ENCODE measurements at regions not wholly inside any gene's neighbourhood (a gene's known extent, or its start where the extent isn't known, plus 50 kb on each side); places are given as distances from the start of the nearest gene placed in this dataset.

DNA sequence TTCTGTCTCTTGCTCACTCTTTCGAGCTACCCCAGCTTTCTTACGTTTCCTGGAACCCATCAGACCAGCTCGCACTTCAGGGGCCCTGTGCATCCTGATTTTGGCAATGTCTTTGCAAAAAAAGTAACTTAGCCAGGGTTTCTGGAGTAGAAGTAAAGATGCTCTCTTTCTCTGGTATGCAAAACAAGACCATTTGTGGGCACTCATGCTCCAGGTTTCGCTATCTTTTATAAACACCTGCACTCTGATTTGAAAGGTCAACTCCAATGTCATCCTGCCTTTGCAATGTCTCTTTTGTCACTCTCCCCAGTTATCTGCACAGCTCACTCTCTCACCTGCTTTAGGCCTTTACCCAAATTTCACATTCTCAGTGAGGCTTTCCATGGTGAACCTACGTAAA, 869.1 kb downstream of the QKI start (continued):
- TF ChIP-seq, protein P1, sequence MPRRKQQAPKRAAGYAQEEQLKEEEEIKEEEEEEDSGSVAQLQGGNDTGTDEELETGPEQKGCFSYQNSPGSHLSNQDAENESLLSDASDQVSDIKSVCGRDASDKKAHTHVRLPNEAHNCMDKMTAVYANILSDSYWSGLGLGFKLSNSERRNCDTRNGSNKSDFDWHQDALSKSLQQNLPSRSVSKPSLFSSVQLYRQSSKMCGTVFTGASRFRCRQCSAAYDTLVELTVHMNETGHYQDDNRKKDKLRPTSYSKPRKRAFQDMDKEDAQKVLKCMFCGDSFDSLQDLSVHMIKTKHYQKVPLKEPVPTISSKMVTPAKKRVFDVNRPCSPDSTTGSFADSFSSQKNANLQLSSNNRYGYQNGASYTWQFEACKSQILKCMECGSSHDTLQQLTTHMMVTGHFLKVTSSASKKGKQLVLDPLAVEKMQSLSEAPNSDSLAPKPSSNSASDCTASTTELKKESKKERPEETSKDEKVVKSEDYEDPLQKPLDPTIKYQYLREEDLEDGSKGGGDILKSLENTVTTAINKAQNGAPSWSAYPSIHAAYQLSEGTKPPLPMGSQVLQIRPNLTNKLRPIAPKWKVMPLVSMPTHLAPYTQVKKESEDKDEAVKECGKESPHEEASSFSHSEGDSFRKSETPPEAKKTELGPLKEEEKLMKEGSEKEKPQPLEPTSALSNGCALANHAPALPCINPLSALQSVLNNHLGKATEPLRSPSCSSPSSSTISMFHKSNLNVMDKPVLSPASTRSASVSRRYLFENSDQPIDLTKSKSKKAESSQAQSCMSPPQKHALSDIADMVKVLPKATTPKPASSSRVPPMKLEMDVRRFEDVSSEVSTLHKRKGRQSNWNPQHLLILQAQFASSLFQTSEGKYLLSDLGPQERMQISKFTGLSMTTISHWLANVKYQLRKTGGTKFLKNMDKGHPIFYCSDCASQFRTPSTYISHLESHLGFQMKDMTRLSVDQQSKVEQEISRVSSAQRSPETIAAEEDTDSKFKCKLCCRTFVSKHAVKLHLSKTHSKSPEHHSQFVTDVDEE (CRISPR knock-in tag; IDR thresholded peaks at IDR 0.05): no peak

DNA sequence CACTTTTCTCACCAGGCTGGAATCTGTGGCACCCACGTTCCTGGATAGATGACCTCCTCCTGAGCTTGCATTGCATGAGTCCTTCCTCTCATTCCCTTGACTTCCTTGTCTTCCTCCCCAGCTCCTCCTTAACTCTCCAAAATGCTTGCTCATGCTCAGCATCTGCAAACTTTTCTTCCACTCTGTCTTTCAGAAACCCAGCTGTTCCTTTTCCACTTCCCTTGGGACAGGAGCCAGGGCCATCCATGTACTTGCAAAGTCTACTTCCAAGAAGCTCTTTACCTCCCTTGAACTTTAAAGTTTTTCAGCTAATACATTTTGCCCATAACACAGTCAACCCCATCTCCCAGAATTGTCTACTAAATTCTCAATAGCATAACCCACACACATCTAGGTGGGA, 861.7 kb downstream of the QKI start:
- ATAC-seq: no peak

DNA sequence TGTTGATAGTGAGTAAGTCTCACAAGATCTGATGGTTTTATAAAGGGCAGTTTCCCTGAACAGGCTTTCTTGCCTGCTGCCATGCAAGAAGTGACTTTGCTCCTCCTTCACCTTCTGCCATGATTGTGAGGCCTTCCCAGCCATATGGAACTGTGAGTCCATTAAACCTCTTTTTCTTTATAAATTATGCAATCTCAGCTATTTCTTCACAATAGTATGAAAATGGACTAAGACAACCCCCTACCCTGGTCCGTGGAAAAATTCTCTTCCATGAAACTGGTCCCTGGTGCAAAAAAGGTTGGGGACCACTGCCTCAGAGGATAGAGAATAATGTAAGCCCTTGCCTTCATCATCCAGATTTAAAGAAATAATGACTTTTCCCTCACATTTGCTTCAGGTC, 861.3 kb downstream of the QKI start:
- ATAC-seq: no peak
- TF ChIP-seq ISL1 (CRISPR knock-in tag; IDR thresholded peaks at IDR 0.05): no peak
- no peak for TF ChIP-seq ZC3H10 (CRISPR knock-in tag; IDR thresholded peaks at IDR 0.05)
- TF ChIP-seq TOX (CRISPR knock-in tag; IDR thresholded peaks at IDR 0.05; ENCODE audit: borderline replicate concordance): no peak

More for the DNA sequence above, 861.7 kb downstream of the QKI start:
- TF ChIP-seq ZNF8 (CRISPR knock-in tag; IDR thresholded peaks at IDR 0.05): no peak
- TF ChIP-seq, protein P2, sequence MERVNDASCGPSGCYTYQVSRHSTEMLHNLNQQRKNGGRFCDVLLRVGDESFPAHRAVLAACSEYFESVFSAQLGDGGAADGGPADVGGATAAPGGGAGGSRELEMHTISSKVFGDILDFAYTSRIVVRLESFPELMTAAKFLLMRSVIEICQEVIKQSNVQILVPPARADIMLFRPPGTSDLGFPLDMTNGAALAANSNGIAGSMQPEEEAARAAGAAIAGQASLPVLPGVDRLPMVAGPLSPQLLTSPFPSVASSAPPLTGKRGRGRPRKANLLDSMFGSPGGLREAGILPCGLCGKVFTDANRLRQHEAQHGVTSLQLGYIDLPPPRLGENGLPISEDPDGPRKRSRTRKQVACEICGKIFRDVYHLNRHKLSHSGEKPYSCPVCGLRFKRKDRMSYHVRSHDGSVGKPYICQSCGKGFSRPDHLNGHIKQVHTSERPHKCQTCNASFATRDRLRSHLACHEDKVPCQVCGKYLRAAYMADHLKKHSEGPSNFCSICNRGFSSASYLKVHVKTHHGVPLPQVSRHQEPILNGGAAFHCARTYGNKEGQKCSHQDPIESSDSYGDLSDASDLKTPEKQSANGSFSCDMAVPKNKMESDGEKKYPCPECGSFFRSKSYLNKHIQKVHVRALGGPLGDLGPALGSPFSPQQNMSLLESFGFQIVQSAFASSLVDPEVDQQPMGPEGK (CRISPR knock-in tag; IDR thresholded peaks at IDR 0.05; ENCODE audit: borderline replicate concordance): no peak
- TF ChIP-seq, protein P3, sequence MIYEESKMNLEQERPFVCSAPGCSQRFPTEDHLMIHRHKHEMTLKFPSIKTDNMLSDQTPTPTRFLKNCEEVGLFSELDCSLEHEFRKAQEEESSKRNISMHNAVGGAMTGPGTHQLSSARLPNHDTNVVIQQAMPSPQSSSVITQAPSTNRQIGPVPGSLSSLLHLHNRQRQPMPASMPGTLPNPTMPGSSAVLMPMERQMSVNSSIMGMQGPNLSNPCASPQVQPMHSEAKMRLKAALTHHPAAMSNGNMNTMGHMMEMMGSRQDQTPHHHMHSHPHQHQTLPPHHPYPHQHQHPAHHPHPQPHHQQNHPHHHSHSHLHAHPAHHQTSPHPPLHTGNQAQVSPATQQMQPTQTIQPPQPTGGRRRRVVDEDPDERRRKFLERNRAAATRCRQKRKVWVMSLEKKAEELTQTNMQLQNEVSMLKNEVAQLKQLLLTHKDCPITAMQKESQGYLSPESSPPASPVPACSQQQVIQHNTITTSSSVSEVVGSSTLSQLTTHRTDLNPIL (CRISPR knock-in tag; IDR thresholded peaks at IDR 0.05; ENCODE audit: low read depth): no peak
- TF ChIP-seq BACH2 (CRISPR knock-in tag; IDR thresholded peaks at IDR 0.05; ENCODE audit: borderline replicate concordance): no peak
- no peak for TF ChIP-seq ESRRG (CRISPR knock-in tag; IDR thresholded peaks at IDR 0.05)
- TF ChIP-seq ZFP3 (CRISPR knock-in tag; IDR thresholded peaks at IDR 0.05): no peak

DNA sequence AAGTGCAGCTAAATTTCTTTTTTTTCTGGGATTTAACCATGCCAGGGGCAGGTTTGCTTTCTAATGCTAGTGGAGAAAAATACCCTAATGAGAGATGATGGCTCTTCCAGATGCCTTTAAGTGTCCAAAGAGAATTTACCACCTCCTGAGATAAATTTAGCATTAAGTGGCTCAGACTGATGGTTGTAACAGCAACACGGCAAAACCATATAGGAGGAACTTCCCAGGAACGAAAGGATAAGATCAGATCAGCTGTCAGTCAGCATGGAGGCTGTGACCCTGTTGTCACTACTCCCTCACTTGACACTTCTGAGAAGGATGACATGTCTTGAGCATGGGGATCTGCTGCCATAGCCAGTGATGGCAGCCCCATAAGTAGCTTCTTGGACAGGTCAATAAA, 860.0 kb downstream of the QKI start:
- TF ChIP-seq GLIS3 (CRISPR knock-in tag; IDR thresholded peaks at IDR 0.05): no peak
- TF ChIP-seq PPARA (CRISPR knock-in tag; IDR thresholded peaks at IDR 0.05; ENCODE audit: borderline replicate concordance): no peak
- no peak for TF ChIP-seq ZNF70 (CRISPR knock-in tag; IDR thresholded peaks at IDR 0.05)
- TF ChIP-seq, protein P4, sequence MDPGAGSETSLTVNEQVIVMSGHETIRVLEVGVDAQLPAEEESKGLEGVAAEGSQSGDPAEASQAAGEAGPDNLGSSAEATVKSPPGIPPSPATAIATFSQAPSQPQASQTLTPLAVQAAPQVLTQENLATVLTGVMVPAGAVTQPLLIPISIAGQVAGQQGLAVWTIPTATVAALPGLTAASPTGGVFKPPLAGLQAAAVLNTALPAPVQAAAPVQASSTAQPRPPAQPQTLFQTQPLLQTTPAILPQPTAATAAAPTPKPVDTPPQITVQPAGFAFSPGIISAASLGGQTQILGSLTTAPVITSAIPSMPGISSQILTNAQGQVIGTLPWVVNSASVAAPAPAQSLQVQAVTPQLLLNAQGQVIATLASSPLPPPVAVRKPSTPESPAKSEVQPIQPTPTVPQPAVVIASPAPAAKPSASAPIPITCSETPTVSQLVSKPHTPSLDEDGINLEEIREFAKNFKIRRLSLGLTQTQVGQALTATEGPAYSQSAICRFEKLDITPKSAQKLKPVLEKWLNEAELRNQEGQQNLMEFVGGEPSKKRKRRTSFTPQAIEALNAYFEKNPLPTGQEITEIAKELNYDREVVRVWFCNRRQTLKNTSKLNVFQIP (CRISPR knock-in tag; IDR thresholded peaks at IDR 0.05; ENCODE audit: borderline replicate concordance, low read depth): no peak
- TF ChIP-seq RARB (CRISPR knock-in tag; IDR thresholded peaks at IDR 0.05): no peak
- ATAC-seq: no peak

DNA sequence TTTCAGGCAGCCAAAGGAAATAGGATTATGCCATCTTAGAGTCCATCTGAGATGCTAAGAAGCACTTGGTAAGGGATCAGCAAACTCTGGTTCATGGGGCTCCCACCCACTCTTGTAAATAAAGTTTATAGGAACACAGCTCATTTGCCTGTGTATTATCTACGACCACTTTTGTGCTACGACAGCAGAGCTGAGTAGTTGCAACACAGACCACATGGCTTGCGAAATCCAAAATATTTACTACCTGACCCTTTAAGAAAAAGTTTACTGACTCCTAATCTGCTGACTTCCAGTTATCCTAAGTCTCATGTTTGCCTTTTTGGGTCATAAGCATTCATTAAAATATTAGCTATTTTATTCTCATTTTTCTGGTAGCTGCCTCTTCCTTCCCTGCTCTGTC, 859.0 kb downstream of the QKI start:
- ATAC-seq: no peak
- TF ChIP-seq, protein P1 (CRISPR knock-in tag; IDR thresholded peaks at IDR 0.05): no peak
- TF ChIP-seq GLIS3 (CRISPR knock-in tag; IDR thresholded peaks at IDR 0.05): no peak
- no peak for TF ChIP-seq ZFP30 (CRISPR knock-in tag; IDR thresholded peaks at IDR 0.05)
- no peak for TF ChIP-seq ZNF565 (CRISPR knock-in tag; conservative IDR thresholded peaks at IDR 0.05; ENCODE audit: low read depth)
- TF ChIP-seq ZC3H10 (CRISPR knock-in tag; IDR thresholded peaks at IDR 0.05): no peak
- no peak for TF ChIP-seq ISL1 (CRISPR knock-in tag; IDR thresholded peaks at IDR 0.05)
- TF ChIP-seq TOX (CRISPR knock-in tag; IDR thresholded peaks at IDR 0.05; ENCODE audit: borderline replicate concordance): no peak
- no peak for TF ChIP-seq ZNF70 (CRISPR knock-in tag; IDR thresholded peaks at IDR 0.05)
- TF ChIP-seq ZFP3 (CRISPR knock-in tag; IDR thresholded peaks at IDR 0.05): no peak
- TF ChIP-seq ZNF8 (CRISPR knock-in tag; IDR thresholded peaks at IDR 0.05): no peak
- no peak for TF ChIP-seq OSR1 (CRISPR knock-in tag; IDR thresholded peaks at IDR 0.05)
- TF ChIP-seq, protein P3 (CRISPR knock-in tag; IDR thresholded peaks at IDR 0.05; ENCODE audit: low read depth): no peak
- no peak for TF ChIP-seq PPARA (CRISPR knock-in tag; IDR thresholded peaks at IDR 0.05; ENCODE audit: borderline replicate concordance)
- TF ChIP-seq ARNTL (CRISPR knock-in tag; IDR thresholded peaks at IDR 0.05; ENCODE audit: borderline replicate concordance, low read depth): no peak
- TF ChIP-seq, protein P4 (CRISPR knock-in tag; IDR thresholded peaks at IDR 0.05; ENCODE audit: borderline replicate concordance, low read depth): no peak
- no peak for TF ChIP-seq RARB (CRISPR knock-in tag; IDR thresholded peaks at IDR 0.05)

All from SK-N-SH treated with all-trans-retinoic acid at 6 μM for 48 hours (cell line).